ENCODE measurements at regions not wholly inside any gene's neighbourhood (a gene's known extent, or its start where the extent isn't known, plus 50 kb on each side); places are given as distances from the start of the nearest gene placed in this dataset.
"Not testable (repeated sequence)": the region's sequence is repeated elsewhere in the genome, so short reads cannot be mapped to it uniquely, and the experiment has no call there.

DNA sequence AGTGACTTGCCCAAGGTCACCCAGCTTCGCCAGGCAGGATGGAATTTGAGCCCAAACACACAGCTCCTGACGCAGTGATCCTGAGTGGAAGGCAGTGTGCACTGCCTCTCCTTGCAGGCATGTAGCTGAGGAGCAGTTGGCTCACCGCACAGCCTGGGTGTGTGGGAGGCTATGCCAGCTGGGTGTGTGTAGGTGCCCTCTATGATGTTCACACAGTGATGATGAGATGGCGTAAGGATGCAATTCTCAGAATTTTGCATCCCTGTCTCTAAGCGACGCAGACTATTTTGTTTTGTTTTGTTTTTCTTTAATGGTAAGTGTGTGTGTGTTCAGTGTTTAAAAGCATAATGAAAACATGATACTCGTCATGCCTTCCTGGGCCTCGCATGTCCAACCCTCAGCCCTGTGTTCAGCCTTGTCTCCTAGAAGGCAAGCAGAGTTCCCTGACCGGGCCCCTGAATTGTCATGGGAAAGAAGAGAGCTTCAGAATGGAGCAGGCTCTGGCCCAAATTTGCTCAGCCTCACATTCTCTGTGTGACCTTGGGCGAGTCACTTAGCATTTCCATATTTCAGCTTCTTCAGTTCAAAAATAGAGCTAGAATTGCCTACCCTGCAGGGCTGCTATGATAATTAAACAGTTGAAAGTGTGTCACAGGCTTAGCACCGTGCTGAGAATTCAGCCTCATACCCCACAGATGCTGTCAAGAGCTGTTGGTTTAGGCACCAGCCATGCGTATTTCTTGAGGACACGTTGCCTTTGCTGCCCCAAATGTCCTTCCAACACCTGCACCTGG, 603.6 kb upstream of the RAB6C start:
- DNase-seq (ENCODE audit: low read depth): no peak

DNA sequence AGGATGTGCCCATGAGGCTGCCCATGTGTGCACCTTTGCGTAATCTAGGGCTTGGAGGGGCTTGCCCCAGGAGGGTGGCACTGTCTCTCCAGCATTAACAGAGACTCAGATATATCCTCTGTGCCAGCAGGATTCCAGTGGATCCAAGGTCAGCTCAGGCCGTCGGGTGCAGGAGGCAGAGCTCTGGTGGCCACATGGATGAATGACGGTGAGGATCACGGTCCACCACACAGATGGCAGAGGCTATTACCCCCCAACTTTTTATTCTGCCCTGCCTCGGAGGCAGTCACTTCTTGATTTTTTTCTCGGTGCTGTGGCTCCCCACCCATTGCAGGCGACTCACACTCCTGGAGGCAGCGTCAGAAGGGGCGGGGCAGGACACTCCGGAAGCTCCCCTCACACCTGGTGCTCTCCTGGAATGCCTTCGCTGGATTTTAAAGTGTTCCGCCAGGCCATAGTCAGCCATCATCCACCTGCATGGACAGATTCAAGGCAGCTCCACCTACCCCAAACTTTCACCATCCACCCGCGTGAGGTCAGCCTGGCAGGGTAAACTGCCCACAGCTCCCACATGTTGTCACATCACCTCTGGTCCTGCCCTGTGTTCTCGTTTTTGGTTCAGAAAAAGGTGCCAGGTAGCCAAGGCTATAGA, 602.9 kb upstream of the RAB6C start:
- no peak for DNase-seq (ENCODE audit: low read depth)

DNA sequence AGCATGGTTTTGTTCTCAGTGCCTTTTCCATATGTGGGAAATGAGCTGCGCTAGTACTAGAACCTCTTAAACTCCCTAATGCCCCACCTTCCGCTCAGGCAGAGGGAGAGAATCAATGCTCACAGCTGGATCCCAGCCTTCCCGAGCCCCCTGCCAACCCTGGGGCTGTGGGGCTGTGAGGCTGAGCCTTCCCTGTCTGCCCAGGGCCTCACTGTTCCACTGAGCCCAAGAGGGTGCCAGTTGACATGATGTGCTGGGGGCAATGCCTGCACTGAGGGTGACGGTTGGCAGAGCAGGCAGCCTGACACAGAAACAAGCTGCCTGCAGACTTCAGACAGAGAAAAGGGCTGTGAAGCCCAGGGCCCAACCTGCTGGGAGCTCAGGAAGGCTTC, 602.4 kb upstream of the RAB6C start:
- no peak for DNase-seq (ENCODE audit: low read depth)

DNA sequence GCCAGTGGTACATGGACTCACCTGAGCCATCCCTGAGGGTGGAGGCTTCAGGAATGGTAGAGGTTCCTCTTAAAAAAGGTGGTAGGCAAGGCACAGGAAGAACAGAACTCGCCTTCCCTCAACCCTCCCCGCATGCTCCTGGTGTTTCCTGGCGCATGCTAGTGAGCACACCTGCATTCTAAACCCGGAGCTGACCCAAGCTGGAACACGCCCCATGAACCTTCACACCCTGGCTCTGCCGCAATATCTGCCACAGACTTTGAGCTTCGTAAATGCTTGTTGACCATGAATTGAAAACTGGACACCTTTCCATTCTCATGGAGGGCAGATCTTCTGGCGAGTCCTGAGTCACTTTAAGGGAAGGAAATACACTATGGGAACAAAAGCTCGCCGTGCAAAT, 601.3 kb upstream of the RAB6C start:
- no peak for DNase-seq (ENCODE audit: low read depth)

DNA sequence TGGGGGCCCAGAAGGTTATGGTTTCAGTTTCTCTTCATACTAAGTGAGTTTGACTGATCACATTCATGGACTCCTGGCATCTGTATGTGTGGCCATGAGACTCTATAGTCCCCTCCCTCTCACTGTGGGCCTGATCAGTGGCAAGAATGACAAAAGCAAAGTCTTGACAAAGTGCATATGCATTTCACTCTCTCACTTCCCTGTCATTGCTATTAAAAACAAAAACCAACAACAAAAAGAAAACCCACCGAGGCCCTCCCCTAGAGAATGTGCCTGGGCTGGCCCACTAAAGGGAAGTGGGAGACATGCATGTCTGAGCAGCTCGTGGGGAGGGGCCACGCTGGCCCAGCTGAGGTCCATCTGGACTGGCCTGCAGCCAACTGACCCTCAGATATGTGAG, 600.1 kb upstream of the RAB6C start:
- no peak for DNase-seq (ENCODE audit: low read depth)

DNA sequence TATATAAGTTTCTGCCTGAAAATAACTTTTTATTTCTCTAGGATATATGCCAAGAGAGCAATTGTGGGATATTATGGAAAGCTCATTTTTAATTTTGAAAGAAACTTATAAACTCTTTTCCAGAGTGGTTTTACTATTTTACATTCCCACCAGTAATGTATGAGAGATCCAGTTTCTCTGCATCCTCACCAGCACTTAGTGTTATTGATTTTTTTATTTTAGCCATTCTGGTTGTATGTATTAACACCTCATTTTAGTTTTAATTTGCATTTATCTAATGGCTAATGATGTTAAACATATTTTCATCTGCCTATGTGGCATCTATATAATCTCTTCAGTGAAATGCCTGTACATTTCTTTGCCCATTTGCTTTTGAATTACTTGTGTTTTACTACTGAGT, 597.7 kb upstream of the RAB6C start:
- no peak for DNase-seq (ENCODE audit: low read depth)

- no peak for DNase-seq (ENCODE audit: low read depth)
Observed at GRCh38 chr2:129388870-129389269, 590.6 kb upstream of the RAB6C start.

GRCh38 chr2:129393816-129394215, 585.6 kb upstream of the RAB6C start:
- no peak for DNase-seq (ENCODE audit: low read depth)

DNA sequence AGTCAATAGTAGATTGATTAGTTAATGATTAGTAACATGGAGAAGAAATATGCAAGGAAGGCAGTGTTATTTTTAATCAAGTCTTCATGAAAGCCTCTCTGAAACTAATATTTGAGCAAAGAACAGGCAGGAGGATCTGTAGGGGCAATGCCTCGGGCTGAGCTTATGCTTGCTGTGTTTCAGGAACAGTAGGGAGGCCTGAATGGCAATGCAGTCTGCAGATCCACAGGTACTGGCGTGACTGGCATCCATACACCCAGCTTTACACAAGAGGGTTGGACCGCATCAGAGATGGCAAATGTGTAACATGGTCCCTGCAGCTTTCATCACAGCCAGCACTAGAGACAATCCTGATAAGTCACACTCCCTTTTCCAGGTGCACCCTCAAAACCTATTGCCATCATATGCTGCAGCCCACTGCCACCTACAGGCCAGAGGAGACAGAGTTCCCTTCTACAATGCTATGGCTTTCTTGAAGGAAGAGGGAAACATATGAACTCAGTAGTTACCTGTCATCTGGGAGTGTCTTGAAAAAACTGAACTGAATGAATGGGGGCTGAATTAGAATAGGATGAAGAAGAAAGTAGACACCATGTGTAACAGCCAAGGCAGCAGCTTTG, 582.4 kb upstream of the RAB6C start:
- DNase-seq (ENCODE audit: low read depth): peak; percentile 1

GRCh38 chr2:129400826-129401225, 578.6 kb upstream of the RAB6C start:
- DNase-seq (ENCODE audit: low read depth): no peak

DNA sequence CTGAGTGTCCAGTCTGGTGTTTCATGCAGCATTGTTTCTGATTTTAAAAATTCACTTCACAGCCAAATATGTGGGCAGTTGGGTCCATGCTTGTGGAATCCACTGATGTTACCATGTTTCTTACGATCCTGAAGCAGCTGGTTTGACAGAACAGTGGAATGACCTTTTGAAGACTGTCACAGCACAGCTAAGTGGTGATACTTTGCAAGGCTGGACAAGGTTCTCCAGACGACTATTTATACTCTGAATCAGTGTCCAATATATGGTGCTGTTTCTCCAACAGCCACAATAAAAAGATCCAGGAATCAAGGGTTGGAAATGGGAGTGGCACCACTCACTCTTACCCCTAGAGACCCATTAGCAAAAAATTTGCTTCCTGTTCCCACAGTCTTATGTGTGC, 577.4 kb upstream of the RAB6C start:
- no peak for DNase-seq (ENCODE audit: low read depth)

GRCh38 chr2:129404000-129404685, 575.3 kb upstream of the RAB6C start:
- DNase-seq (ENCODE audit: low read depth): no peak

DNA sequence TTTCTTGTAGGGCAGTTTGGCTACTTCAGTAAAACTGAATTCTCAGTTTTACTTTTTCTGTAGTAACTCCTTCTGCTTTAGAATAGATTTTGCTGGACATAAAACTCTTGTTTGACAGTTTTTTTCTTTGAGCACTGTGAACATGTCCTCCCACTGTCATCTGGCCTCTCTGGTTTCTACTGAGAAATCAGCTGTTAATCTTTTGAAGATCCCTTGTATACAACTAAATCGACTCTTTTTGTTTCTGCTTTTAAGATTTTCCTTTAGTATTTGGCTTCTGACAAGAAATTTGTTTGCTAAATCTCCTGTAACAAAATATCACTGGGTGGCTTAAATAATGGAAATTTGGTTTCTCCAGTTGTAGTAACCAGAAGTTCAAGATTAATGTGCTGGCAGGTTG, 570.9 kb upstream of the RAB6C start:
- no peak for DNase-seq (ENCODE audit: low read depth)

DNA sequence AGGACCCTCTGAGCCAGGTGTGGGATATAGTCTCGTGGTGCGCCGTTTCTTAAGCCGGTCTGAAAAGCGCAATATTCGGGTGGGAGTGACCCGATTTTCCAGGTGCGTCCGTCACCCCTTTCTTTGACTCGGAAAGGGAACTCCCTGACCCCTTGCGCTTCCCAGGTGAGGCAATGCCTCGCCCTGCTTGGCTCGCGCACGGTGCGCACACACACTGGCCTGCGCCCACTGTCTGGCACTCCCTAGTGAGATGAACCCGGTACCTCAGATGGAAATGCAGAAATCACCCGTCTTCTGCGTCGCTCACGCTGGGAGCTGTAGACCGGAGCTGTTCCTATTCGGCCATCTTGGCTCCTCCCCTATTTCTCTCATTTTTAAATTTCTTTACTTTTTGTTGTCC, 562.4 kb upstream of the RAB6C start:
- DNase-seq (ENCODE audit: low read depth): not testable (repeated sequence)

- no peak for DNase-seq (ENCODE audit: low read depth)
Observed at GRCh38 chr2:129422028-129422427, 557.4 kb upstream of the RAB6C start.

GRCh38 chr2:129428086-129428660, 551.3 kb upstream of the RAB6C start:
- no peak for DNase-seq (ENCODE audit: low read depth)

GRCh38 chr2:129430911-129431310, 548.6 kb upstream of the RAB6C start:
- DNase-seq (ENCODE audit: low read depth): no peak

GRCh38 chr2:129431881-129432280, 547.6 kb upstream of the RAB6C start:
- no peak for DNase-seq (ENCODE audit: low read depth)

GRCh38 chr2:129436809-129437208, 542.7 kb upstream of the RAB6C start:
- no peak for DNase-seq (ENCODE audit: low read depth)

- no peak for DNase-seq (ENCODE audit: low read depth)
Observed at GRCh38 chr2:129437725-129438124, 541.7 kb upstream of the RAB6C start.

- DNase-seq (ENCODE audit: low read depth): no peak
Observed at GRCh38 chr2:129438501-129439057, 540.9 kb upstream of the RAB6C start.

All from amniotic epithelial cell (primary cell).